ENCODE measurements at regions not wholly inside any gene's neighbourhood (a gene's known extent, or its start where the extent isn't known, plus 50 kb on each side); places are given as distances from the start of the nearest gene placed in this dataset.

- H3K4me1 ChIP-seq (ENCODE audit: control insufficient read depth in 1 of 2, insufficient read depth in 2 of 2, low read length in 2 of 2) = peaks cover 0 to 3% of the 10 kb centered on the region in 2 experiments; a peak in 2 of 4 replicates
- no peaks in the 10 kb centered on the region for H3K9me2 ChIP-seq (ENCODE audit: insufficient read depth)
- intact Hi-C loops (cut with micrococcal nuclease) = no loop called here
- no peak for TF ChIP-seq POLR2A (IDR thresholded peaks at IDR 0.05; ENCODE audit: borderline replicate concordance, extremely low read depth, insufficient read depth, insufficient read length)
- TF ChIP-seq SRF (IDR thresholded peaks at IDR 0.05; ENCODE audit: low read depth) = no peak
- no peak for TF ChIP-seq SIN3A (IDR thresholded peaks at IDR 0.05; ENCODE audit: low read depth)
- no peak for TF ChIP-seq ZNF274 (IDR thresholded peaks at IDR 0.05; ENCODE audit: low read depth, low read length)
- no peak for TF ChIP-seq TCF7L2 (IDR thresholded peaks at IDR 0.05; ENCODE audit: borderline replicate concordance, extremely low read depth, insufficient read depth, insufficient read length)
- no peak for TF ChIP-seq FOSL1 (IDR thresholded peaks at IDR 0.05; ENCODE audit: low read depth)
- no peak for TF ChIP-seq ZFX (IDR thresholded peaks at IDR 0.05)
- TF ChIP-seq CEBPB (IDR thresholded peaks at IDR 0.05; ENCODE audit: low read depth) = no peak
- no peak for TF ChIP-seq POLR2AphosphoS5 (IDR thresholded peaks at IDR 0.05; ENCODE audit: low read depth, low read length)
- TF ChIP-seq EZH2phosphoT487 (IDR thresholded peaks at IDR 0.05; ENCODE audit: borderline replicate concordance) = no peak
- DNase-seq (ENCODE audit: low read depth, low spot score) (no peak), ATAC-seq (no peak)
- ChIA-PET RAD21 (ENCODE audit: low non-redundant PET in 1 of 2, low total read pairs in 2 of 2, uncharacterized antibody in 2 of 2, unreplicated experiment in 2 of 2) (no interaction called here), CTCF (no interaction called here), POLR2A (no interaction called here)
- H3K27me3 ChIP-seq (ENCODE audit: insufficient read depth, low read length) = no peaks in the 10 kb centered on the region
- H3K4me3 ChIP-seq (replicated peaks in 1 of 2; ENCODE audit: low read depth in 1 of 2, low read length in 2 of 2) = no peak overlapping the region
- H3K4me2 ChIP-seq (ENCODE audit: low read length) = no peak overlapping the region
- no peak overlapping the region for H3K27ac ChIP-seq (ENCODE audit: low read depth, low read length)
- H3K9ac ChIP-seq (ENCODE audit: low read length) = no peak overlapping the region
- no peaks in the 10 kb centered on the region for H4K20me1 ChIP-seq (ENCODE audit: insufficient read depth)
- no peaks in the 10 kb centered on the region for H3K36me3 ChIP-seq (ENCODE audit: control insufficient read depth in 1 of 2, insufficient read depth in 2 of 2, low read length in 2 of 2)
- BruUV-seq (replicated peaks) = no TSS peak
- no peak overlapping the region for H2AFZ ChIP-seq (ENCODE audit: low read depth, low read length, poor library complexity, severe bottlenecking)
- H3K79me2 ChIP-seq (ENCODE audit: insufficient read depth, low read length) = no peaks in the 10 kb centered on the region
- peaks cover 0 to 13% of the 10 kb centered on the region in 2 experiments; a peak in 1 of 4 replicates for H3K9me3 ChIP-seq (ENCODE audit: control insufficient read depth in 1 of 2, insufficient read depth in 1 of 2, low read depth in 1 of 2, low read length in 2 of 2)
Measured at GRCh38 chr22:47318041-47318737, 555.7 kb downstream of the TBC1D22A start.

- Histone ChIP-seq H3K27ac (ENCODE audit: low read depth, low read length) (no peak overlapping the region), H3K9ac (ENCODE audit: low read length) (no peak overlapping the region), H3K4me2 (ENCODE audit: low read length) (no peak overlapping the region), H2AFZ (ENCODE audit: low read depth, low read length, poor library complexity, severe bottlenecking) (no peak overlapping the region), H3K4me3 (replicated peaks in 1 of 2; ENCODE audit: low read depth in 1 of 2, low read length in 2 of 2) (no peak overlapping the region), H3K79me2 (ENCODE audit: insufficient read depth, low read length) (no peaks in the 10 kb centered on the region), H3K9me3 (ENCODE audit: control insufficient read depth in 1 of 2, insufficient read depth in 1 of 2, low read depth in 1 of 2, low read length in 2 of 2) (peaks cover 0 to 6% of the 10 kb centered on the region in 2 experiments; a peak in 1 of 4 replicates), H4K20me1 (ENCODE audit: insufficient read depth) (no peaks in the 10 kb centered on the region), H3K4me1 (ENCODE audit: control insufficient read depth in 1 of 2, insufficient read depth in 2 of 2, low read length in 2 of 2) (peaks cover 2 to 17% of the 10 kb centered on the region in 2 experiments), H3K27me3 (ENCODE audit: insufficient read depth, low read length) (no peaks in the 10 kb centered on the region), H3K9me2 (ENCODE audit: insufficient read depth) (no peaks in the 10 kb centered on the region), H3K36me3 (ENCODE audit: control insufficient read depth in 1 of 2, insufficient read depth in 2 of 2, low read length in 2 of 2) (no peaks in the 10 kb centered on the region)
- no peak for DNase-seq (ENCODE audit: low read depth, low spot score)
- ChIA-PET CTCF (interaction anchor here (0.9 kb wide), 1 partner anchor 103 kb away, joined by 3 read pairs; no protein-coding TSS in a partner anchor), POLR2A (no interaction called here), RAD21 (ENCODE audit: low non-redundant PET in 1 of 2, low total read pairs in 2 of 2, uncharacterized antibody in 2 of 2, unreplicated experiment in 2 of 2) (no interaction called here)
- intact Hi-C loops (cut with micrococcal nuclease) = no loop called here
- no TSS peak for BruUV-seq (replicated peaks)
- no peak for ATAC-seq
- no peak for TF ChIP-seq REST (IDR thresholded peaks at IDR 0.05; ENCODE audit: low read depth)
- no peak for TF ChIP-seq EZH2 (IDR thresholded peaks at IDR 0.05)
- no peak for TF ChIP-seq RAD21 (IDR thresholded peaks at IDR 0.05; ENCODE audit: low read depth)
- TF ChIP-seq ELF1 (IDR thresholded peaks at IDR 0.05; ENCODE audit: borderline replicate concordance, low read depth) = no peak
- no peak for TF ChIP-seq ZBTB33 (IDR thresholded peaks at IDR 0.05; ENCODE audit: extremely low read depth, insufficient replicate concordance, low read length)
- no peak for TF ChIP-seq SIN3A (IDR thresholded peaks at IDR 0.05; ENCODE audit: low read depth)
- TF ChIP-seq ZFX (IDR thresholded peaks at IDR 0.05) = no peak
Measured at GRCh38 chr22:47315862-47316419, 553.5 kb downstream of the TBC1D22A start.
